ENCODE measurements at regions not wholly inside any gene's neighbourhood (a gene's known extent, or its start where the extent isn't known, plus 50 kb on each side); places are given as distances from the start of the nearest gene placed in this dataset.

DNA sequence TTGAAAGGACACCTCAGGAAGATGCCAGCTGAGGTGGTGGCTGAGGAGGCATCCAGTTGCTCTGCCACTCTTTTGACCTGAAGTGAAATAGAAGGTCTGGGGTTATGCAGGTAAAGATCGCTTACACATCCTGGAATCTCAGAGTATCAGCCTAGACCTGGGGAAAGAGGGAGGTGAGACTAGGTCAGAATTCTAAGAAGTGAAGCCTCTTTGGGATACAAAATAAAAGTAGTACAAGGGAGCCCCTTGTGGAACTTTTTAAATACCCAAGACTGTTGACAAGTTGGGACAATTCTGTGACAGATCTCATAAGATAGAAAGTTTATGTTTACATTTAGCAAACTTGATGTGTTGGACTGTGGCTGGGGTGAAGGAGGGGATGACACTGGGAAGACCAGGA is 263.1 kb downstream of the SPRY1 start:
- H3K27ac ChIP-seq: no peak overlapping the region
- TF ChIP-seq CTCF (conservative IDR thresholded peaks at IDR 0.05): peak; percentile 69

GRCh38 chr4:123661080-123661737 is 264.6 kb downstream of the SPRY1 start:
- peak; percentile 81 for TF ChIP-seq CTCF (conservative IDR thresholded peaks at IDR 0.05)
- H3K27ac ChIP-seq: no peak overlapping the region

- TF ChIP-seq CTCF (conservative IDR thresholded peaks at IDR 0.05): no peak
- no peak overlapping the region for H3K27ac ChIP-seq
These were observed 266.2 kb downstream of the SPRY1 start for GRCh38 chr4:123662827-123663226.

- H3K27ac ChIP-seq: no peak overlapping the region
- no peak for TF ChIP-seq CTCF (conservative IDR thresholded peaks at IDR 0.05)
These were observed 269.9 kb downstream of the SPRY1 start for GRCh38 chr4:123666486-123666885.

GRCh38 chr4:123667496-123667895 is 270.9 kb downstream of the SPRY1 start:
- no peak for TF ChIP-seq CTCF (conservative IDR thresholded peaks at IDR 0.05)
- H3K27ac ChIP-seq: no peak overlapping the region

- no peak for TF ChIP-seq CTCF (conservative IDR thresholded peaks at IDR 0.05)
These were observed 271.4 kb downstream of the SPRY1 start for GRCh38 chr4:123667991-123668390.

GRCh38 chr4:123671636-123672404 is 275.2 kb downstream of the SPRY1 start:
- no peak for TF ChIP-seq CTCF (conservative IDR thresholded peaks at IDR 0.05)
- no peak overlapping the region for H3K27ac ChIP-seq

More at GRCh38 chr4:123667991-123668390, 271.4 kb downstream of the SPRY1 start:
- no peak overlapping the region for H3K27ac ChIP-seq
